DMS114 treated with DMSO at 0.1 percent for 48 hours (cell line): ENCODE measurements at regions not wholly inside any gene's neighbourhood (a gene's known extent, or its start where the extent isn't known, plus 50 kb on each side); places are given as distances from the start of the nearest gene placed in this dataset.

Experiments used
- DNase-seq: peaks from one replicate; lab custom pipeline; 2025; ENCODE audit not compliant: unreplicated experiment; lab: John Stamatoyannopoulos, UW

DNA sequence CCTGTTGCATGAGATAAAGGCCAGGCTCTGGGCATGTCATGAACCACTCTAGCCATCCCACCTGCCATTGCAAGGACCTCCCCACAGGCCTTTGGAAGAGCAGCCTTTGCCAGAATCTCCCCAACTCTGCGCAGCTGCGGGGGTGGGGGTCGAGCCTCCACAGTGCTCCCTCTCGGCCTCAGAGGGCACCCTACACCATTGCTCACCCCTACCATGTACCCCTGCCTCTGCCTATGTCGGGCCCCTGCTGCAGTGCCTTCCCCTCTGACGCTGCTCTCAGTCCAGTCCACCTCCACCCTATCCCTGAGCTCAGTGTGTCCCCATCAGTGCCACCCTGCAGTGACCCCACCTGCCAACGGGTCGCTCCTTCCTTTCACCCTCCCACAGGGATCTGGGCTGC, 679.7 kb upstream of the RAB6C start:
- no peak for DNase-seq

DNA sequence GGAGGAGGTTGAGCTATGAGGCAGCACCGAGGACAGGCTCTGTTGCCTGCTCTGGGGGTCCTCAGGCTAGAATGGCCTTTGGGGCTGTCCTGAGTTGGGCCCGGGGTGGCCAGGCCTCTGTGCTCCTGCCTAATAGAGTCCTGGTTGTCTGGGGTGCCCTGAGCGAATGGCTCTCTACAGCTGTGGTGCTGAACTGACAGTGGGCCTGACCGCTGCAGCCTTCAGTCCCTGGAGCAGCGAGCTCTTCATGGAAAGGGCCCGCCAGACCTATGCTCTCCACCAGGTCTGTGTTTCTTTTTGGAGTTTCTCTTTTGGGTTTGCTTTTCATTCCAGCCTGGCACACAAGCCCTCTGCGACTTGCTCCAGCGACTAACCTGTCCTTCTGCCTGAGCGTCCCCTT, 679.0 kb upstream of the RAB6C start:
- DNase-seq: no peak

DNA sequence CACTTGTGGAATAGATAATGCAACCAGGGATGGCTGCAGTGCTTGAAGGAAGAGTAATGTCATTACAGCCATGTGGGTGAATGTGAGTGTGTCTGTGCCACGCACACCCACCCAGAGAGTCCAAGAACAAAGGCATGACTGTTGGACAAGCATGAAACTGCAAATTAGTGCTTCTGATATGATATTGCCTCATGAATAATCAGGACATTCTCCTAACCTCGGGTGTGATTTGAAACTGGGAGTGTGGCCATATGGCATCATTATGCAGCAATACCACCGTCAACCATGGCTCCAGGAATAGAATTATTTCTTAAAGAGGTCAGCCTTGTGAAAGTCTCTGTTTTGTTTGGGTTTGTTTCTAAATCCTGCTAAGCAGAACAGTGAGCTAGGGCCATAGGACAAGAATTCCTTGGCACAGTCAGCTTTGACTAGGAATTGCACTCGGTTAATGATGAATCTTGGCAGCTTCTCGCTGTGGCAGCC, 678.0 kb upstream of the RAB6C start:
- DNase-seq: no peak

DNA sequence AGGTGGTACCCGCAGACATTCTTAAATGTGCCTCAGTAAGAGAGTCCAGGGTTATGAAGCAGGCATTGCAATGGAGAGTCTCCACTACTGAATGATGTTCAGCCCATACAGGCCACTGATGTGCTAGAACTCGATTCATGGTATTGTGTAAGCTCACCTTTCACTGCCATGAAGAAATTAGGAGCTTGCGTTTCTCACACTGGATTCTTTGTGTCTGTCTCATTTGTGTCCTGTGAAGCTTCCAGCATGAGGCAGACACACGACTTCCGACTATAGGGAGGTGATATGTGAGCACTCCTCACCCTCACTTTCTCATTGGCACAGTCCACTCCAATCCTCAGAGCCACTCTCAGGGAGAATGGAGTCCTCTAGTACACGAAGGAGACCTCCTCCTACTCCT, 677.4 kb upstream of the RAB6C start:
- DNase-seq: no peak

DNA sequence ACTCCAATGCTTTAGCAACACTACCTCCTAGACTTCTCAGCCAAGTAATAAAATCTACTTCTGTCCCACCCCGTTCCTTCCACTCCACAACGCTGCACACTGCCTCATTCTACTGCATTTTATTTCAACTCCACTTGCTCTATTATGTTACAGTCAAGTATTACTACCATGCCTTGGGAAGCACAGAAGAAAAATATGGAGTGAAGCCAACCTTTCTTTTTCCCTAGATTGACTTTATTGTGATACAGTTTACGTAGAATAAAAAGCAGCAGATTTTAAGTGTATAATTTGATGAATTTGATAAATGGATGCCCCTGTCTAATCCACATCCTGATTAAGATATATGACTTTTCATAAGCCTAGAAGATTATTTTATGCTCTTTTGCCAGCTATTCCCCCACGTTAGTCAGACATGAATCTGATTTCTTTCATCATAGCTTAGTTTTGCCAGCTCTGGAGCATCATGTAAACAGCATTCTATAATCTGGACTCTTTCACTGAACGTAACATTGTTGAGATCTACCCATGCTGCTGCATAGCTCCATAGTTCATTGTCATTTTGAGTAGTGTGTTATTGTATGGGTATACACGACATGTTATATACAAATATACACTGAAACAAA, 676.8 kb upstream of the RAB6C start:
- no peak for DNase-seq

DNA sequence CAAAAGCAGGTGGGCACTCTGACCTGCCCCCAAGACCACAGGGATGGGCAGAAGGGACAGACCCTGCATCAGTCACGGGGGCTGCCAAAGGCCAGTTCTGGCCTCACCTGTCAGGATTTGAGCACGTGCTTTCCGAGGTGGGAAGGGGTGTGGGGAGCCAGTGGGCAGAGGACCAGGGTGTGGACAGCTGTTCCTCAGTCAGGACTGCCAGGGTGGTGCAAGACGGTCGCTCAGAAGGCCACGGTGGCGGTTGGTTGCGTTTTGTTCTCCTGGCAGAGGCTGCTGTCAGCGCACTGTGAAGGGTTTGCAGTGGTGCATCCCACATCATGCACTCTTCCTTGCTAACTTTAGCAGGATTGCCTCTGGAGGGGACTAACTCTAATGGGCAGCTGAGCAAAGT, 665.3 kb upstream of the RAB6C start:
- DNase-seq: no peak

DNA sequence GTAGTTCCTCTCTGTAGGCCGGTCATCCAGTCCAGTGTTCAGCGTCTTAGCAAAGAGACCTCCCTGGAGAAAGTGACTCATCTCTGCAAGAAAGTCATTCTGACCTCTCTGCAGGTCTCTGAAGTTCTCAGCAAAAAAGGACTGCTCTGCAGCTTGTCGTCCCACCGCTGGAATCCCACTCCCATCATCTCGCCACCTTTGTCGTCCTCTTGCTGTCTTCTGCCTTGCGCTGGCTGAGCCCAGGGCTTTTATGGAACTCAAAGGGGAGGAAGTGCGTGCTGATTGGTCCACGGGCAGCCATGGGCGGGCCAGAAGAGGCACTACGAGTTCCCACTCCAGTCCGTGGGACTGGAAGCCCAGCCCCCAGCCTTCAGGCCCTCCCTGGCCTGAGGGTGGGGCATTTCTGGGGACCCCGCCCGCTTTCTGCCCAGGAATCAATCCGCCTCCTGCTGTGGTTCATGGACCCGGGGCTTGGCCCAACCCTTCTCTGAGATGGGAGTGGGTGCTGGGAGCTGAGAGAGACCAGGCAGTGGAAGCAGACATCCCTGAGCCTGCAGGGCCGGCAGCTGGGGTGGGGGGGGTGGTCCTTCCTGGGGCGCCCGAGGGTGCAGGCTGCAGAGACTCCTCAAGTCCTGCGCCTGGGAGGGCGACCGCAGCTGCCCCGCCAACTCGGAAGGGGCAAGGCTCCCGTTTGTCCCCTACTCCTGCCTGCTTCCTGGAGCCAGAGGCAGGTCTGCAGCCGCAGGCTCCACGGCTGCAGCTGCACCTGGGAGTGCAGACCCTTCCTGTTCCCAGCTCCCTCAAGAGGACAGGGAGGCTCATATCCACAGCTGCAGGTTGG, 660.7 kb upstream of the RAB6C start:
- peak; percentile 77 for DNase-seq

DNA sequence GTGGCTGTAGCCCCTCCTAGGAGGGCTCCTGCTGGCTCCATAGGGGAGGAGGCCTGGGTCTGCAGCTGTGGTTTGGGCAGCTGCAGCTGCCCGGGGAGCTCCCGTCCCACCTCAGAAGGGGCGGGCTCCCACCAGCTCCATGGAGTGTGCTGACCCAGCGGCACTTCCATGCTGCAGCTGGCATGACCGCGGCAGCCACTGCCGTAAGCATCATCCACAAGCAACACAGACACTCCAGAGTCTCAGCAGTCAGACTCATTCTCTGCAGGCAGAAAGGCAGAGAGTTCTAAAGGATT, 660.1 kb upstream of the RAB6C start:
- DNase-seq: no peak

DNA sequence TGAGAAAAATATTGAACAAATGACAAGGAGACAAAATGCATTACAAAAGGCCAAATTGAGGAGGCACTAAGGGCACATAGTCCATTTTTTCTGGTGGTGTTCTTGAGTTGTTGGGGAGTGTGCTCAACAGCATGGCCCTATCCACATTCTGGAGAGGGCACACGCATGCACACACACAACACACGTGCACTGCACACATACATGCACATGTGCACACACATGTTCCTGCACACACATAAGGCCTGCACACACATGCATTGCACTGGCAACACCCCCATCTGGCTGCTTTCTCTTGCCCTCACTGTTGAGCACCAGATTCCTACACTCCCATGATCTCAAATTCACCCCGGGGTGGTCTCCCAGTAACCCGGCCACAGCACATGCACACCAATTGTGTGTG, 659.2 kb upstream of the RAB6C start:
- no peak for DNase-seq

DNA sequence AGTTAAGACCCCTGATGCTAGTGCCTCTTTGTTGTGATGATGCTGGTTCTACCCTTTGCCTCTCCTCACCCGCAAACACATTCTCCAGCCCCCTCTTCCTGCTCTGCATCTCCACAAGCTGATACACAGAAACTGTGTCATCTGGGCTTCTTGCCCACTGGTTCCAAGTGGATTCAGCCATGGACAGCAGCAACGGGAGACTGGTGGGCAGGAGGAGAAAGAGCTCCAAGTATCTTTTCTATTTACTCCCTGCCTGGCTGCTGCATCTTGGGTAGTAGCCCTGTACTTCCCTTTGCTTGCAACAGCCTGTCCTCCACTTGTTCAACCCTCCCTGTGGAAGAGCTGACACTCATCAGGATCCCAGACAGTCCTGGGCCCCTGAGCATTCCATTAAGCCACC, 655.1 kb upstream of the RAB6C start:
- DNase-seq: no peak

DNA sequence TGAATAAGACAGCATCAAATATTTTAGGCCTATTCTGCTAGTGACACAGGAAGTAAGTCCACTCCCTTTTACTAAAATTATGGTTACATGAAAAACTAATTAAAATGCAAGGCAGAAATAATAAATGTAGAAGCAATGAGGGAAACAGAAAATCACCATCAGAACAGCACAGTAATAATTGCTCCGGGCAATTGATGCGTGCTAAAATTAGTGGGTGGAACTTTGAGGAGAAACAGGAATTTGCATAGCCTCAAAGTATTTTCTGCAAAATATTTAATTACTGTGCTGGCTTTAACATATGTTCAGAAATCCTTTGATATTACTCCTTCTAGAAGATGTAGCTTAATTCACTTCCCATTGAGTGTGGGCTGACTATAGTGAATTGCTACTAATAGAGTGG, 654.3 kb upstream of the RAB6C start:
- DNase-seq: no peak

DNA sequence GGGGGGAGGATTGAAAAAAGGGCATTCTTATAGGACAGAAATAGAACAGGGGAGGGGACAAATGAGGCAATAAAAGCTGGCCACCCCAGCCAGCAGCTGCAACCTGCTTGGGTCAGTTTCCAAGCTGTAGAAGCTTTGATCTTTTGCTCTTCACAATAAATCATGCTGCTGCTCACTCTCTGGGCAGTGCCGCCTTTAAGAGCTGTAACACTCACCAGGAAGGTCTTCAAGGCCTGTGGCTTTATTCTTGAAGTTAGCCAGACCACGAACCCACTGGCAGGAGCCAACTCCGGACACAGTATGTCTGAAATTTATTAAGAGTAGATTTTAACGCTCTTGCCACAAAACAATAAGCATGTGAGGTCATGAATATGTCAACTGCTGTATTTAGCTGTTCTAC, 649.9 kb upstream of the RAB6C start:
- DNase-seq: no peak

DNA sequence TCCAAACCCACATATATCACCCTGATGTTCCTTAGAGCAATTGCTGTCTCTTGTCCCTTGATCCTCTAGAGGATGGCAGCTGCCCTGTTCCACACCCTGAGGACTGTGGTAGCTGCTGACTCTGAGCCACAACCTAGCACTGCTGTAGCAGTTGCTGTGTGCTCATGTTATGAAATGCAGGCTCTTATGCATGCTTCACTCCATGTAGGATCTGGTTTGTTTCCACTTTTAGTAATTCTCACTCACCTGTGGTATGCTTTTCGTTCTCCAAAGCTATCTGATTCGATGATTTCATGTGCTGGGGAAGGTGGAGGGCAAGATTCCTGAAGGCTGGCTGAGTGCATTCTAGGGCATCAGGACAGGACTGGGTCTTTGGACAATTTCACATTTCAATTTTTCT, 649.0 kb upstream of the RAB6C start:
- DNase-seq: no peak

DNA sequence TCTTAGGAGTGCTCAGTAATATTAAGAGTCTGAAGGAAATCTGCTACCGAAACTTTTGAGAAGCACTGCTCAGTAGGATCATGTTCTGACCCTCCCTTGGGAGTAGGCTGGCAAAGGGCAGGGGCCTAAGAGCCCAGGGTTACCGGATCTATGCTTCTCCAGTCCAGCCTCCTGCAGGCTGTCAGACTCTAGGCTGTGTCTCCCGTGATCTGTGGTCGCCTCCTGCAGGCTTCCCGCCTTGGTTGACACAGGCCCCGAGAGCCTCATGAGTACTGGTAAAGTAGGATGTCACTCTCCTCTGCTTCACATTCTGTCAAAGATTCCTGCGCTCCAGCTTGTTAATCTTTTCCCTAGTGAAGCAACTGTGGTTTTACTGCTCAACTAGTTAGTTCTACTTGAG, 647.8 kb upstream of the RAB6C start:
- no peak for DNase-seq

DNA sequence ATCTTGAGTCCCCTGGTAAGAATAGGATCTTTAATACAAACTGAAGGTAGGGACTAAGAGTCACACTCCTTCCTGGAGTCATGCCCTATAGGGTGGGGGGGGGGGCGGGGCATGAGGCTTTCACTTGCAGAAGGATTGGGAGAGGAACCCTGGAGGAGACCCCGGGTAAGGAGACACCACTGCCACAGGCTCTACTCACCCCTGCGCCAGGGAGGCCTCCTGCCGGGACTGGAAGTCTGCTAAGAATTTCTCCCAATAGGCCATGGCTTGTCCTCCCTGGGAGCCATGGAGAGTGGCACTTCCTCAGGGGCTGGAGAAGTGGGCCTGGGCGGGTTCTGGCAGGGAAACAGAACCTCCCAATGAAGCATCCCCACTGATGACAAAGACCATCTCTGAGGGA, 645.3 kb upstream of the RAB6C start:
- DNase-seq: no peak

DNA sequence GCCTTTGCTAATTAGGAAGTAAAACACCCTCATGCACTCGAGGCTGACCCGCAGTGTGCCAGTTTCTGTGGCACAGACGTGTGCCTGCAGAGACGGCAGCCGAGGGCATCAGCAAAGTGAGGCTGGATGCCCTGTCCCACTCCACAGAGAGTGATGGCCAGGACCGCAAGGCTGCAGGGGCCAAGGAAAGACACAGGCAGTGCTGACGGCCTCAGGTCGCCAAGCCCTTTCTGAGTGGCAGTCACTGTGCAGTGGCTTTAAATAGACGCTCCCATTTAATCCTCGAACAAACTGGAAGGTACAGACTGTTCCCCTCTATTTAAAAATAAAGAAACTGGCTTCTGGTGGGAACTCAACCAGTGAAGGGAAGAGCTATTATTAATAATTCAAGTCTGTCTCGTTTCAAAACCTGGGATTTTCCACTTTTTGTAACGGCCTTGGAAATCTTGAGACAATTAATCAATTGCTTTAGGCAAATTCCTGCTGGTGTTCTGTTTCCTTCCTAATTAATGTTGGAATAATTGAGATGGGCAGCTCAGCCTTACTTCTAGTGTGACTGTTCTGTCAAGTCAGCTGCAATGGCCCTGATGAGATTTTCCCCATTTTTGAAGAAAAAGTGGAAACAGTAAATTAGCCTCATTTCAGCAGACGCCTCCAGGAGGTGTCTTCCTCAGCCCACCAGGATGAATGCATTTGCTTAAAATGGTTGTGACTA, 644.6 kb upstream of the RAB6C start:
- no peak for DNase-seq

DNA sequence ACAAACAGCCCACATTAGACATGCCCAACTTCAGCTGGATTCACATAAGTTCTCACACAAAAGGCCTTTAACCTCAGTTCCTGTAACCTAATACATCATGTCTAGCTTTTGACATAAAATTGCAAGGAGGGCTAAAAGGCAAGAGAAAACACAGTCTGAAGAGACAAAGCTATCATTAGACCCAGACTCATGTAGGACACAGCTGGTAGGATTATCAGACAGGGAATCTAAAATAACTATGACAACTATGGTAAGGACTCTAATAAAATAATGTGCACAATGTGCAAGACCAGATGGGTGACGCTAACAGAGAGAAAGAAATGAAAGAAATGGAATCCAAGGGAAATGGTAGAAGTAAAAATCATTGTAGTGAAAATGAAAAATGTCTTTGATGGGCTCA, 643.2 kb upstream of the RAB6C start:
- no peak for DNase-seq

DNA sequence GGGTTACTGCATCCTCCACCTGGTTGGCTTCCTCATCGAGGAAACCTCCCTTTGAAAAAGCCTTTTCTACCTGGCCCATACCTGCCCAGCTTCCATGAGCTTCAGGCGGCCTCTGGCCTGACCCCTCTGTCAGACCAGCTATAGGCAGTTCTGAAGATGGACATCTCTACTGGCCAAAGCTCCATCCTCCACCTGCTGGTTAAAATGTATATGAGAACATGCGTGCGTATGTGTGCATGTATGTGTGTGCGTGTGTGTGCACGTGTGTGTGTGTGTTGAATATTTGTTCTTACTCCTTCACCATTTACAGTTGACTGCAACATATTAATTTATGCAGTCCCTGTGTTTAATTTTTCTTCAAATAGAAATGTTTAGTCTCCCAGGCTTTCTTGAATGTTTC, 642.4 kb upstream of the RAB6C start:
- no peak for DNase-seq

DNA sequence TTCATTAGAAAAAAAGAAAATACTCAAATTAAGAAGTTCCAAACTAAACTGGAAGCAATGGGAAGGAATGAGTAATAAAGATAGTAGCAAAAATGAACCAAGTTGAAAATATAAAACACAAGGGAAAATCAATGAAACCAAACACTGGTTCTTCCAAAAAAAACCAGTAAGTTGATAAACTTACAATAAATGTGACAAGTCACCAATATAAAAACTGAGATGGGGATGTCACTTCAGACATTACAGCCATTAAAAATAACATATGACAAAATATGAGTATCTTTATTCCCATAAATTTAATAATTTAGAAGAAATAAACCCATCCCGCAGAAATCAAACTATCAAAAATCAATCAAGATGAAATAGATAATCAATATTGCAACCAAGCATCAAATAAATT, 633.9 kb upstream of the RAB6C start:
- no peak for DNase-seq

DNA sequence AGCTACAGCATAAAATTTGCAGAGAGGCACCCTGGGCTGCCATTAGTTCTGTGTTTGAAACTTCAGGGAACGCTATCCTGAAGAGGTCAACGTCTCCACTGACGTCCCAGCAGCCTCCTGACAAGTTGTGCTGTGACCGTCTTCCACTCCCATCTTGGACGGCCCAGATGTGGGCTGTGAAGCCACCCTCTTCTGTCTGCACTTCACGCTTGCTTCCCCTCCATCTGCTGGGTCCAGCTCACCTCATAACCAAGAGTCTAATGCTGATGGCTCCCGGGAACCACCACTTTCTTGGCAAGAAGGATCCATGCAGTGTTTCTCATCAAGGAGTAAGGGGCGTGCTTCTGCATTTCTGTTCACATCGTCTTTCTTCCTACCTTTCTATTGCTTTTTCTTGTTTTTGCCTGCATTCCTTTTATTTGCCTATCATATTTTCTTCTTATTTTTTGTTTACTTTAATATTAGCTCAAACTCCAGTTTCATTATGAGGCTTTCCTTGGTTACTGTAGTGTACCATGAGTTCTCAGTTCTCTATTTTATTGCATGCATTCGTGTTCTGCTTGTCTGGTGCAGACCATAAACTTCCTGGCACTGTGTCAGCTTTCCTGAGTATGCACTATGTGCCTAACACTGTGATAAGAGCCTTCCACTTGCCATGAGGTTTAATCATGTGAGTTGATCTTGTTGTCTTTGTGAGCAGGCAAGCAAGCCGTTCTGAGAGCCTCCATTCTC, 631.8 kb upstream of the RAB6C start:
- no peak for DNase-seq

DNA sequence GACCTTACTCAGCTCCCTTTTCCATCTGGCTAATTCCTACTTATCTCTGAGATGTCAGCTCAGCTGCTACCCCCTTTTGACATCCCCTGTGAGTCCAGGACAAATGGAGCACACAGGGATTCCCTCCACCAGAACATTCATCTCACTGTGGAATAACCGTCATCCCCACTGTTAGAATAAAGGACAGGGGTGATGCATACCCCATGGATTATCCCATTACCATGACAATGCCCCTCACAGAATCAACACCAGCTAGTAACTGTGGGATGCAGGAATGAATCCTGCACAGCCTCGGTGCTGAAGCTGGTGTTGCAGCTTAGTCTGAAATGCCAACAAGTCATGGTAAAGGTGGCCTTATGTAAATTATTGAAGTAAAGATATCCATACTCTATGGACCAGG, 624.8 kb upstream of the RAB6C start:
- DNase-seq: no peak

DNA sequence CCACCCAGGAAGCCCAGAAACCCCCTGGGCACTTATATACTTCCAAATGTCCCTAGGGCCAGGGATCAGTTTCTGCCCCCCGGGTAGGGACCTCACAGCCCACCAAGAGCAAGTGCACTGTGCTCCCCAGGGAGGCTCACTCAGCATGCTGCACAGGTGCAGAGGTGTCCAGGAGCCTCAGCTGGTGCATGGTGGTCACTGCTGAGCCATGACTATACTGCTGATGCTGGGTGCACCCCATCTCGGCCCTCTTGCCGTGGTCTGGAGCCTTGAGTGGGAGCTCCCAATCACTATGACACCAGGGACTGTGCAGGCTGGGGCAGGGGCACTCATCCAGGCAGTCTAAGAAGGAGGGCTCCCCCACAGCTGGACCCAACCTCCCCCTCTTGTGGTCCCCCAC, 617.8 kb upstream of the RAB6C start:
- DNase-seq: no peak
